HL-60 (cell line): ENCODE measurements at regions not wholly inside any gene's neighbourhood (a gene's known extent, or its start where the extent isn't known, plus 50 kb on each side); places are given as distances from the start of the nearest gene placed in this dataset.

ENCODE experiments used
- DNase-seq, 2 experiments: peaks; one replicate each; pipeline ENCODE4 v3.0.0-alpha.2; 2010 to 2020; ENCODE audit warnings: low read depth in 1 of 2, low spot score in 1 of 2
- H3K27ac ChIP-seq: fragments of 250-450 bp; sonication (Bioruptor Pico); replicated peaks from 2 replicates; pipeline ENCODE4 v1.5.1; 2020; ENCODE audit warnings: mild to moderate bottlenecking, moderate library complexity
- H3K27me3 ChIP-seq: fragments of 250-450 bp; sonication (Bioruptor Pico); 2 replicates; pipeline ENCODE4 v1.5.1; 2021; ENCODE audit warnings: mild to moderate bottlenecking, moderate library complexity; ENCODE audit not compliant: insufficient read depth, poor library complexity, severe bottlenecking
- H3K4me3 ChIP-seq: replicated peaks from 2 replicates; pipeline ENCODE4 v1.5.1; 2011; ENCODE audit warnings: mild to moderate bottlenecking, control low read depth, low read length; ENCODE audit not compliant: insufficient read depth
- GABPA ChIP-seq: IDR thresholded peaks from 2 replicates; pipeline ENCODE4 v1.6.1; 2012; ENCODE audit warnings: low read depth
- POLR2AphosphoS5 ChIP-seq: IDR thresholded peaks from 2 replicates; pipeline ENCODE4 v1.6.1; 2012; ENCODE audit warnings: low read depth
- SPI1 ChIP-seq: IDR thresholded peaks from 2 replicates; pipeline ENCODE4 v1.6.1; 2012; ENCODE audit warnings: low read depth, mild to moderate bottlenecking, borderline replicate concordance
- TF ChIP-seq, protein P1 (sequence below): IDR thresholded peaks from one replicate; pipeline ENCODE4 v1.5.1; 2011; ENCODE audit warnings: low read length, control low read depth, inconsistent platforms; ENCODE audit not compliant: insufficient read depth
- TF ChIP-seq, protein P2 (sequence below): IDR thresholded peaks from 2 replicates; pipeline ENCODE4 v1.6.1; 2012; ENCODE audit warnings: low read depth; ENCODE audit not compliant: insufficient replicate concordance

DNA sequence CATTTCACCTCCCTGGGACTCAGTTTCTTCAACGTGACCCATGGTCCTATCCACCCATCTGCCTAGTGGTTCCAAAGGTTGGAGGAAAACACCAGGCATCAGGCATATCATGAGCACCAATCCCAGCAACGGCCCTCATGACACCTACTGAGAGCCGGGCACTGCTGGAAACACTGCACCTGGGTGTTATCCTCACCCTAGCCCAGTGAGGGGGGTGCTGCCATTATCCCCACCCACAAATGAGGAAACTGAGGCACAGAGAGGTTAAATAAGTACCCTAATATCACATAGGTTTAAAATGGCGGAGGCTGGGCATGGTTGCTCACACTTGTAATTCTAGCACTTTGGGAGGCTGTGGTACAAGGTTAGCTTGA lies 206.9 kb downstream of the MATN1 start:
- no peak for DNase-seq
- TF ChIP-seq, protein P1, sequence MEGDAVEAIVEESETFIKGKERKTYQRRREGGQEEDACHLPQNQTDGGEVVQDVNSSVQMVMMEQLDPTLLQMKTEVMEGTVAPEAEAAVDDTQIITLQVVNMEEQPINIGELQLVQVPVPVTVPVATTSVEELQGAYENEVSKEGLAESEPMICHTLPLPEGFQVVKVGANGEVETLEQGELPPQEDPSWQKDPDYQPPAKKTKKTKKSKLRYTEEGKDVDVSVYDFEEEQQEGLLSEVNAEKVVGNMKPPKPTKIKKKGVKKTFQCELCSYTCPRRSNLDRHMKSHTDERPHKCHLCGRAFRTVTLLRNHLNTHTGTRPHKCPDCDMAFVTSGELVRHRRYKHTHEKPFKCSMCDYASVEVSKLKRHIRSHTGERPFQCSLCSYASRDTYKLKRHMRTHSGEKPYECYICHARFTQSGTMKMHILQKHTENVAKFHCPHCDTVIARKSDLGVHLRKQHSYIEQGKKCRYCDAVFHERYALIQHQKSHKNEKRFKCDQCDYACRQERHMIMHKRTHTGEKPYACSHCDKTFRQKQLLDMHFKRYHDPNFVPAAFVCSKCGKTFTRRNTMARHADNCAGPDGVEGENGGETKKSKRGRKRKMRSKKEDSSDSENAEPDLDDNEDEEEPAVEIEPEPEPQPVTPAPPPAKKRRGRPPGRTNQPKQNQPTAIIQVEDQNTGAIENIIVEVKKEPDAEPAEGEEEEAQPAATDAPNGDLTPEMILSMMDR = no peak
- TF ChIP-seq GABPA (no peak), SPI1 (no peak), POLR2AphosphoS5 (no peak)
- TF ChIP-seq, protein P2, sequence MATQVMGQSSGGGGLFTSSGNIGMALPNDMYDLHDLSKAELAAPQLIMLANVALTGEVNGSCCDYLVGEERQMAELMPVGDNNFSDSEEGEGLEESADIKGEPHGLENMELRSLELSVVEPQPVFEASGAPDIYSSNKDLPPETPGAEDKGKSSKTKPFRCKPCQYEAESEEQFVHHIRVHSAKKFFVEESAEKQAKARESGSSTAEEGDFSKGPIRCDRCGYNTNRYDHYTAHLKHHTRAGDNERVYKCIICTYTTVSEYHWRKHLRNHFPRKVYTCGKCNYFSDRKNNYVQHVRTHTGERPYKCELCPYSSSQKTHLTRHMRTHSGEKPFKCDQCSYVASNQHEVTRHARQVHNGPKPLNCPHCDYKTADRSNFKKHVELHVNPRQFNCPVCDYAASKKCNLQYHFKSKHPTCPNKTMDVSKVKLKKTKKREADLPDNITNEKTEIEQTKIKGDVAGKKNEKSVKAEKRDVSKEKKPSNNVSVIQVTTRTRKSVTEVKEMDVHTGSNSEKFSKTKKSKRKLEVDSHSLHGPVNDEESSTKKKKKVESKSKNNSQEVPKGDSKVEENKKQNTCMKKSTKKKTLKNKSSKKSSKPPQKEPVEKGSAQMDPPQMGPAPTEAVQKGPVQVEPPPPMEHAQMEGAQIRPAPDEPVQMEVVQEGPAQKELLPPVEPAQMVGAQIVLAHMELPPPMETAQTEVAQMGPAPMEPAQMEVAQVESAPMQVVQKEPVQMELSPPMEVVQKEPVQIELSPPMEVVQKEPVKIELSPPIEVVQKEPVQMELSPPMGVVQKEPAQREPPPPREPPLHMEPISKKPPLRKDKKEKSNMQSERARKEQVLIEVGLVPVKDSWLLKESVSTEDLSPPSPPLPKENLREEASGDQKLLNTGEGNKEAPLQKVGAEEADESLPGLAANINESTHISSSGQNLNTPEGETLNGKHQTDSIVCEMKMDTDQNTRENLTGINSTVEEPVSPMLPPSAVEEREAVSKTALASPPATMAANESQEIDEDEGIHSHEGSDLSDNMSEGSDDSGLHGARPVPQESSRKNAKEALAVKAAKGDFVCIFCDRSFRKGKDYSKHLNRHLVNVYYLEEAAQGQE = no peak
- Histone ChIP-seq H3K27ac (no peak overlapping the region), H3K4me3 (no peak overlapping the region), H3K27me3 (no peaks in the 10 kb centered on the region)

DNA sequence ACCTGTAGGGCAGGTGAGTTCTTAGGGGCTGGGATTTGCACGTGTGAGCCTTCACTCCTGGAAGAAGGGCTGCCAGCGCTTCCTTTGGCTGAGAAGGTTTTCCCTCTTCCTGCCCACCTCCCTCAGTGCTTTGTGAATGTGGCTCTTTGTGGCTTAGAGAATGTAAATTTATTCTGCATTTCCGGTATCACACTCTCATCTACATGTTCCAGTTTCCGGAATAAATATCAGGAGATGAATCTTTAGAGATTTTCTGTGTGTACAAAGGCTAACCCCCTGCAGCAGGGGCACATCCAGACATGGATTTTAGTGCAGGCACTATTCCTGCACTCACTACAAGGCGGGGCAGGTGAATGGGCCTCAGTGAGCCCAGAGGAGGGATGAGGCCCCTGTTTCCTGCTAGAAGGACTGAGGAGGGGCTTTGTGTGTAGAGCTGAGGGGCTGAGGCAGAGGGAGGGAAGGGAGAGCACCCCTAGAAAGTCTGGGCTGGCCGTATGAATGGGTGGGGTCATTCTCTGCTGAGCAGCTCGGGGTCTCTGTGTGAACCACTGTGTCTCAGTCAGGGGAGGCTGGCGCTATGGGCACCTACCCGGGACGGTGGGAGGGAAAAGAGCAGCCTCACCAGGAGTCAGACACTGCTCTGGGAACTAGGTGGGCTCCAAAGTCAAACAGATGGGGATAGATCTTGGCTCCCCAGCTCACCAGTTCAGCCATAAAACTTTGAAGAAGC lies 207.5 kb downstream of the MATN1 start:
- TF ChIP-seq, protein P2 = no peak
- TF ChIP-seq GABPA (no peak), POLR2AphosphoS5 (no peak), SPI1 (no peak)
- TF ChIP-seq, protein P1 = no peak
- no peak overlapping the region for H3K27ac ChIP-seq
- no peak for DNase-seq

DNA sequence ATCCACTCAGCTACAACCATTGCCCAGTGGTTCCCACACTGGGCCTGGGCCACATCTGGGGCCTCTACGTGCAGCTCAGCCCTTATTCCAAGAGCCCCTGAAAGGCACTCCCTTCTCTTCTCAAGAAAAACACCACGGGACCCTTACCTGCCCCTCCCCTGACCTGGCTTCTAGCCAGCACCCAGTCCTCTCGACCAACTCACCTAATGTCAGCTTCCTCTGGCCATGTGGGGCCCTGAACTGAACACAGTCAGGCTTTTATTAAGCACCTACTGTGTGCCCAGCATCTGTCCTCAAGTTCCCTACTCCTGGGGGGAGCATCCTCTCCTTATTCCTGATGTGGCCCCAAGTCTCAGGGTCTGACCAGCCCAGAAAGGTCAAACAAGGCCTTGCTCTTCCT lies 208.4 kb downstream of the MATN1 start:
- H3K4me3 ChIP-seq = no peak overlapping the region
- no peak overlapping the region for H3K27ac ChIP-seq
- no peaks in the 10 kb centered on the region for H3K27me3 ChIP-seq
- DNase-seq = no peak
- TF ChIP-seq POLR2AphosphoS5 (no peak), GABPA (no peak), SPI1 (no peak)
- TF ChIP-seq, protein P2 = no peak
- TF ChIP-seq, protein P1 = no peak

More for the DNA sequence above, 207.5 kb downstream of the MATN1 start:
- Histone ChIP-seq H3K27me3 (no peaks in the 10 kb centered on the region), H3K4me3 (no peak overlapping the region)
